ENCODE measurements at regions not wholly inside any gene's neighbourhood (a gene's known extent, or its start where the extent isn't known, plus 50 kb on each side); places are given as distances from the start of the nearest gene placed in this dataset.

GRCh38 chr18:5596585-5596984, 52.8 kb upstream of the EPB41L3 start:
- no peak for DNase-seq (ENCODE audit: low read depth, low spot score)
